ENCODE measurements at regions not wholly inside any gene's neighbourhood (a gene's known extent, or its start where the extent isn't known, plus 50 kb on each side); places are given as distances from the start of the nearest gene placed in this dataset.

- no peak for TF ChIP-seq CTCF (IDR thresholded peaks at IDR 0.05; ENCODE audit: borderline replicate concordance, control extremely low read depth, extremely low read depth, insufficient read depth, missing control alignments)
- in situ Hi-C loops (cut with MboI; ENCODE audit: low sequenced_read_pairs, unreplicated experiment): no loop called here
- no peak for DNase-seq (ENCODE audit: low spot score)
Observed at GRCh38 chr13:103291798-103292572, 225.8 kb upstream of the SLC10A2 start.

GRCh38 chr13:103291226-103291625 lies 225.0 kb upstream of the SLC10A2 start:
- in situ Hi-C loops (cut with MboI; ENCODE audit: low sequenced_read_pairs, unreplicated experiment): no loop called here
- DNase-seq (ENCODE audit: low spot score): no peak
- no peak for TF ChIP-seq CTCF (IDR thresholded peaks at IDR 0.05; ENCODE audit: borderline replicate concordance, control extremely low read depth, extremely low read depth, insufficient read depth, missing control alignments)

GRCh38 chr13:103289681-103290080 lies 223.5 kb upstream of the SLC10A2 start:
- in situ Hi-C loops (cut with MboI; ENCODE audit: low sequenced_read_pairs, unreplicated experiment): no loop called here
- no peak for TF ChIP-seq CTCF (IDR thresholded peaks at IDR 0.05; ENCODE audit: borderline replicate concordance, control extremely low read depth, extremely low read depth, insufficient read depth, missing control alignments)
- DNase-seq (ENCODE audit: low spot score): no peak

GRCh38 chr13:103288114-103288513 lies 221.9 kb upstream of the SLC10A2 start:
- no peak for TF ChIP-seq CTCF (IDR thresholded peaks at IDR 0.05; ENCODE audit: borderline replicate concordance, control extremely low read depth, extremely low read depth, insufficient read depth, missing control alignments)
- in situ Hi-C loops (cut with MboI; ENCODE audit: low sequenced_read_pairs, unreplicated experiment): no loop called here
- no peak for DNase-seq (ENCODE audit: low spot score)

GRCh38 chr13:103287659-103288058 lies 221.4 kb upstream of the SLC10A2 start:
- no peak for TF ChIP-seq CTCF (IDR thresholded peaks at IDR 0.05; ENCODE audit: borderline replicate concordance, control extremely low read depth, extremely low read depth, insufficient read depth, missing control alignments)
- no peak for DNase-seq (ENCODE audit: low spot score)
- in situ Hi-C loops (cut with MboI; ENCODE audit: low sequenced_read_pairs, unreplicated experiment): no loop called here

GRCh38 chr13:103284466-103284865 lies 218.2 kb upstream of the SLC10A2 start:
- TF ChIP-seq CTCF (IDR thresholded peaks at IDR 0.05; ENCODE audit: borderline replicate concordance, control extremely low read depth, extremely low read depth, insufficient read depth, missing control alignments): no peak
- in situ Hi-C loops (cut with MboI; ENCODE audit: low sequenced_read_pairs, unreplicated experiment): no loop called here

More at GRCh38 chr13:103284466-103284865, 218.2 kb upstream of the SLC10A2 start:
- DNase-seq (ENCODE audit: low spot score): no peak

Measured in GM13976 (cell line).